CD4-positive, CD25-positive, alpha-beta regulatory T cell (primary cell): ENCODE measurements at regions not wholly inside any gene's neighbourhood (a gene's known extent, or its start where the extent isn't known, plus 50 kb on each side); places are given as distances from the start of the nearest gene placed in this dataset.
"Not testable (repeated sequence)": the region's sequence is repeated elsewhere in the genome, so short reads cannot be mapped to it uniquely, and the experiment has no call there.

ENCODE experiments used
- ATAC-seq, 2 donors: fragments of 150-1000 bp; cut with Tn5 transposase; one replicate each; pipeline ENCODE4 v1.10.0; 2021; ENCODE audit warnings: low read depth in 2 of 2, moderate number of reproducible peaks in 2 of 2, moderate library complexity in 1 of 2
- DNase-seq, 3 donors: peaks; one replicate each; pipeline versions ENCODE4 v3.0.0 to v3.0.0-alpha.2; 2012 to 2022; ENCODE audit warnings: mixed read lengths in 1 of 3
- H3K27ac ChIP-seq: one replicate; pipeline ENCODE4 v1.7.0; 2013; ENCODE audit warnings: mild to moderate bottlenecking, low read length; ENCODE audit not compliant: insufficient read depth, poor library complexity, severe bottlenecking
- H3K27me3 ChIP-seq: one replicate; pipeline ENCODE4 v1.7.0; 2013; ENCODE audit warnings: low read length; ENCODE audit not compliant: control insufficient read depth, insufficient read depth
- H3K36me3 ChIP-seq: one replicate; pipeline ENCODE4 v1.7.0; 2013; ENCODE audit warnings: mild to moderate bottlenecking, low read length, moderate library complexity; ENCODE audit not compliant: control insufficient read depth, insufficient read depth
- H3K4me1 ChIP-seq: 2 replicates; pipeline ENCODE4 v1.7.0; 2013; ENCODE audit warnings: mild to moderate bottlenecking, low read length; ENCODE audit not compliant: insufficient read depth, control insufficient read depth, poor library complexity, severe bottlenecking
- H3K4me3 ChIP-seq: one replicate; pipeline ENCODE4 v1.7.0; 2013; ENCODE audit warnings: low read depth, mild to moderate bottlenecking, low read length, moderate library complexity
- H3K9me3 ChIP-seq, 2 experiments: 1 replicate in 1 of 2; 2 replicates in 1 of 2; pipeline ENCODE4 v1.7.0; 2013; ENCODE audit warnings: low read length in 2 of 2, mild to moderate bottlenecking in 1 of 2, moderate library complexity in 1 of 2; ENCODE audit not compliant: control insufficient read depth in 2 of 2
- H3K27ac Mint-ChIP-seq, 3 donors: one replicate each; pipeline ENCODE4 v1.8.0; 2020 to 2022; ENCODE audit warnings: mild to moderate bottlenecking in 3 of 3, mixed read lengths in 3 of 3, moderate library complexity in 2 of 3
- H3K27me3 Mint-ChIP-seq: one replicate; pipeline ENCODE4 v1.8.0; 2022; ENCODE audit warnings: mild to moderate bottlenecking, mixed read lengths
- H3K36me3 Mint-ChIP-seq: one replicate; pipeline ENCODE4 v1.8.0; 2020; ENCODE audit warnings: mixed read lengths
- H3K4me1 Mint-ChIP-seq, 4 donors: one replicate each; pipeline ENCODE4 v1.8.0; 2020 to 2022; ENCODE audit warnings: mixed read lengths in 4 of 4, mild to moderate bottlenecking in 1 of 4
- H3K4me3 Mint-ChIP-seq, 4 donors: one replicate each; pipeline ENCODE4 v1.8.0; 2020 to 2022; ENCODE audit warnings: mild to moderate bottlenecking in 4 of 4, mixed read lengths in 4 of 4, moderate library complexity in 3 of 4
- H3K9me3 Mint-ChIP-seq, 7 donors: one replicate each; pipeline ENCODE4 v1.8.0; 2020 to 2022; ENCODE audit warnings: mixed read lengths in 7 of 7, mild to moderate bottlenecking in 3 of 7, moderate library complexity in 2 of 7

GRCh38 chr3:154850921-154851320 lies 229.2 kb upstream of the MME start:
- Mint-ChIP-seq H3K27me3 (no peaks in the 10 kb centered on the region), H3K9me3 (peaks cover 3 to 11% (median 6%) of the 10 kb centered on the region in 7 donors), H3K27ac (no peak overlapping the region), H3K4me3 (no peak overlapping the region), H3K36me3 (no peaks in the 10 kb centered on the region), H3K4me1 (no peaks in the 10 kb centered on the region)
- Histone ChIP-seq H3K4me3 (no peak overlapping the region), H3K4me1 (no peaks in the 10 kb centered on the region), H3K27ac (no peak overlapping the region), H3K36me3 (no peaks in the 10 kb centered on the region), H3K9me3 (no peaks in the 10 kb centered on the region), H3K27me3 (no peaks in the 10 kb centered on the region)
- ATAC-seq (no peak), DNase-seq (no peak)

GRCh38 chr3:154849408-154849807 lies 230.7 kb upstream of the MME start:
- no peaks in the 10 kb centered on the region for H3K27me3 ChIP-seq
- no peaks in the 10 kb centered on the region for H3K4me1 Mint-ChIP-seq

GRCh38 chr3:154844863-154845262 lies 235.3 kb upstream of the MME start:
- no peaks in the 10 kb centered on the region for H3K36me3 Mint-ChIP-seq
- no peaks in the 10 kb centered on the region for H3K4me1 Mint-ChIP-seq
- Histone ChIP-seq H3K36me3 (no peaks in the 10 kb centered on the region), H3K27ac (no peak overlapping the region), H3K4me3 (no peak overlapping the region), H3K4me1 (no peaks in the 10 kb centered on the region), H3K27me3 (no peaks in the 10 kb centered on the region), H3K9me3 (no peaks in the 10 kb centered on the region)
- H3K4me3 Mint-ChIP-seq = no peak overlapping the region
- DNase-seq (no peak), ATAC-seq (no peak)
- peaks cover 3 to 10% (median 8%) of the 10 kb centered on the region in 7 donors for H3K9me3 Mint-ChIP-seq
- no peaks in the 10 kb centered on the region for H3K27me3 Mint-ChIP-seq
- H3K27ac Mint-ChIP-seq = no peak overlapping the region

More at GRCh38 chr3:154849408-154849807, 230.7 kb upstream of the MME start:
- Mint-ChIP-seq H3K4me3 (no peak overlapping the region), H3K27me3 (no peaks in the 10 kb centered on the region), H3K36me3 (no peaks in the 10 kb centered on the region), H3K27ac (no peak overlapping the region), H3K9me3 (peaks cover 3 to 10% (median 7%) of the 10 kb centered on the region in 7 donors)
- H3K4me3 ChIP-seq = no peak overlapping the region
- no peak for DNase-seq
- no peak for ATAC-seq
- H3K27ac ChIP-seq = no peak overlapping the region
- H3K9me3 ChIP-seq = no peaks in the 10 kb centered on the region
- H3K36me3 ChIP-seq = no peaks in the 10 kb centered on the region
- H3K4me1 ChIP-seq = no peaks in the 10 kb centered on the region

- no peaks in the 10 kb centered on the region for H3K27me3 Mint-ChIP-seq
- no peak overlapping the region for H3K4me3 ChIP-seq
- no peak overlapping the region for H3K27ac Mint-ChIP-seq
- H3K4me1 Mint-ChIP-seq = no peaks in the 10 kb centered on the region
- H3K27me3 ChIP-seq = no peaks in the 10 kb centered on the region
- ATAC-seq = no peak
- H3K36me3 ChIP-seq = no peaks in the 10 kb centered on the region
- no peaks in the 10 kb centered on the region for H3K36me3 Mint-ChIP-seq
- DNase-seq = no peak
- no peaks in the 10 kb centered on the region for H3K9me3 ChIP-seq
- no peak overlapping the region for H3K27ac ChIP-seq
- H3K4me3 Mint-ChIP-seq = no peak overlapping the region
- H3K4me1 ChIP-seq = no peaks in the 10 kb centered on the region
- H3K9me3 Mint-ChIP-seq = peaks cover 0 to 9% (median 8%) of the 10 kb centered on the region in 7 donors
Observed at GRCh38 chr3:154843647-154844046, 236.5 kb upstream of the MME start.

- no peak for ATAC-seq
- Histone ChIP-seq H3K36me3 (no peaks in the 10 kb centered on the region), H3K4me3 (no peak overlapping the region), H3K27ac (no peak overlapping the region), H3K9me3 (no peaks in the 10 kb centered on the region), H3K27me3 (no peaks in the 10 kb centered on the region), H3K4me1 (no peaks in the 10 kb centered on the region)
- Mint-ChIP-seq H3K27me3 (no peaks in the 10 kb centered on the region), H3K9me3 (peaks cover 1 to 9% (median 6%) of the 10 kb centered on the region in 7 donors), H3K4me3 (no peak overlapping the region), H3K36me3 (no peaks in the 10 kb centered on the region), H3K27ac (no peak overlapping the region), H3K4me1 (no peaks in the 10 kb centered on the region)
- no peak for DNase-seq
Observed at GRCh38 chr3:154842536-154842935, 237.6 kb upstream of the MME start.

- no peaks in the 10 kb centered on the region for H3K27me3 Mint-ChIP-seq
- no peaks in the 10 kb centered on the region for H3K36me3 ChIP-seq
- H3K27me3 ChIP-seq = no peaks in the 10 kb centered on the region
- no peaks in the 10 kb centered on the region for H3K4me1 ChIP-seq
- no peak overlapping the region for H3K27ac ChIP-seq
- H3K4me3 ChIP-seq = no peak overlapping the region
- no peak overlapping the region for H3K4me3 Mint-ChIP-seq
- no peaks in the 10 kb centered on the region for H3K4me1 Mint-ChIP-seq
- no peak for DNase-seq
- H3K36me3 Mint-ChIP-seq = no peaks in the 10 kb centered on the region
- H3K9me3 Mint-ChIP-seq = peaks cover 0 to 6% (median 3%) of the 10 kb centered on the region in 7 donors
- no peak overlapping the region for H3K27ac Mint-ChIP-seq
- no peak for ATAC-seq
- H3K9me3 ChIP-seq = no peaks in the 10 kb centered on the region
Observed at GRCh38 chr3:154835639-154836038, 244.5 kb upstream of the MME start.

- ATAC-seq, H3K4me1 ChIP-seq, DNase-seq, H3K27me3 ChIP-seq, H3K27ac Mint-ChIP-seq, H3K4me1 Mint-ChIP-seq, H3K4me3 ChIP-seq, H3K27me3 Mint-ChIP-seq, H3K27ac ChIP-seq, H3K9me3 ChIP-seq, H3K36me3 Mint-ChIP-seq, H3K9me3 Mint-ChIP-seq, H3K36me3 ChIP-seq: not testable (repeated sequence)
- peak overlapping the region in 1 of 4 donors; percentile 28 for H3K4me3 Mint-ChIP-seq
Observed at GRCh38 chr3:154834831-154835230, 245.3 kb upstream of the MME start.

- Histone ChIP-seq H3K36me3 (no peaks in the 10 kb centered on the region), H3K9me3 (no peaks in the 10 kb centered on the region), H3K4me3 (no peak overlapping the region), H3K27me3 (no peaks in the 10 kb centered on the region), H3K27ac (no peak overlapping the region), H3K4me1 (no peaks in the 10 kb centered on the region)
- no peaks in the 10 kb centered on the region for H3K27me3 Mint-ChIP-seq
- no peaks in the 10 kb centered on the region for H3K36me3 Mint-ChIP-seq
- peak overlapping the region in 1 of 3 donors; percentile 21 for H3K27ac Mint-ChIP-seq
- no peaks in the 10 kb centered on the region for H3K4me1 Mint-ChIP-seq
- H3K4me3 Mint-ChIP-seq = no peak overlapping the region
- no peak for DNase-seq
- peaks cover 0 to 7% (median 3%) of the 10 kb centered on the region in 7 donors for H3K9me3 Mint-ChIP-seq
- no peak for ATAC-seq
Observed at GRCh38 chr3:154829929-154830328, 250.2 kb upstream of the MME start.
